Endodermal cell (in vitro differentiated cells): ENCODE measurements at regions not wholly inside any gene's neighbourhood (a gene's known extent, or its start where the extent isn't known, plus 50 kb on each side); places are given as distances from the start of the nearest gene placed in this dataset.

Source experiments
- DNase-seq: peaks from one replicate; pipeline ENCODE4 v3.0.0-alpha.2; 2017
- H3K27ac ChIP-seq: 2 replicates; pipeline ENCODE4 v1.5.1; 2013; ENCODE audit warnings: mild to moderate bottlenecking, low read depth, low read length, moderate library complexity
- H3K27me3 ChIP-seq: 2 replicates; pipeline ENCODE4 v1.6.1; 2013; ENCODE audit warnings: mild to moderate bottlenecking, low read length, moderate library complexity; ENCODE audit not compliant: insufficient read depth, control insufficient read depth, poor library complexity, severe bottlenecking
- H3K36me3 ChIP-seq: 2 replicates; pipeline ENCODE4 v1.7.0; 2013; ENCODE audit warnings: mild to moderate bottlenecking, low read length, moderate library complexity; ENCODE audit not compliant: control insufficient read depth, insufficient read depth
- H3K4me1 ChIP-seq: one replicate; pipeline ENCODE4 v1.7.0; 2013; ENCODE audit warnings: low read length; ENCODE audit not compliant: control insufficient read depth, insufficient read depth
- H3K4me3 ChIP-seq: 2 replicates; pipeline ENCODE4 v1.5.1; 2013; ENCODE audit warnings: mild to moderate bottlenecking, low read length, moderate library complexity
- H3K9ac ChIP-seq: 2 replicates; pipeline ENCODE4 v1.6.1; 2013; ENCODE audit warnings: mild to moderate bottlenecking, low read length, moderate library complexity; ENCODE audit not compliant: poor library complexity, severe bottlenecking; ENCODE audit errors: extremely low read depth
- H3K9me3 ChIP-seq: 2 replicates; pipeline ENCODE4 v1.6.1; 2013; ENCODE audit warnings: mild to moderate bottlenecking, low read length, moderate library complexity; ENCODE audit not compliant: control insufficient read depth
- H3K27ac Mint-ChIP-seq: 2 replicates; pipeline ENCODE4 v1.8.0; 2020; ENCODE audit warnings: mixed read lengths
- H3K27me3 Mint-ChIP-seq: 2 replicates; pipeline ENCODE4 v1.8.0; 2021; ENCODE audit warnings: mild to moderate bottlenecking, mixed read lengths; ENCODE audit not compliant: insufficient read depth
- H3K36me3 Mint-ChIP-seq: 2 replicates; pipeline ENCODE4 v1.8.0; 2020; ENCODE audit warnings: low read depth, mixed read lengths
- H3K4me1 Mint-ChIP-seq: 2 replicates; pipeline ENCODE4 v1.8.0; 2020; ENCODE audit warnings: mixed read lengths
- H3K4me3 Mint-ChIP-seq: 2 replicates; pipeline ENCODE4 v1.8.0; 2020; ENCODE audit warnings: mild to moderate bottlenecking, moderate library complexity, mixed read lengths
- H3K9me3 Mint-ChIP-seq: 2 replicates; pipeline ENCODE4 v1.8.0; 2020; ENCODE audit warnings: mild to moderate bottlenecking, mixed read lengths
- CTCF ChIP-seq: fragments of 200-600 bp; sonication (generic); conservative IDR thresholded peaks from 2 replicates; pipeline ENCODE4 v1.5.0; 2021; ENCODE audit warnings: antibody characterized with exemption, mild to moderate bottlenecking
- WGBS, 2 experiments: methylation state at CpG; one replicate each; pipeline versions ENCODE4 v1.1.5 to v1.1.7; 2013; ENCODE audit warnings: missing lambda C conversion rate in 2 of 2, mixed read lengths in 1 of 2; ENCODE audit not compliant: insufficient coverage in 1 of 2, insufficient read length in 1 of 2; 5-methylcytosine and 5-hydroxymethylcytosine counted together

DNA sequence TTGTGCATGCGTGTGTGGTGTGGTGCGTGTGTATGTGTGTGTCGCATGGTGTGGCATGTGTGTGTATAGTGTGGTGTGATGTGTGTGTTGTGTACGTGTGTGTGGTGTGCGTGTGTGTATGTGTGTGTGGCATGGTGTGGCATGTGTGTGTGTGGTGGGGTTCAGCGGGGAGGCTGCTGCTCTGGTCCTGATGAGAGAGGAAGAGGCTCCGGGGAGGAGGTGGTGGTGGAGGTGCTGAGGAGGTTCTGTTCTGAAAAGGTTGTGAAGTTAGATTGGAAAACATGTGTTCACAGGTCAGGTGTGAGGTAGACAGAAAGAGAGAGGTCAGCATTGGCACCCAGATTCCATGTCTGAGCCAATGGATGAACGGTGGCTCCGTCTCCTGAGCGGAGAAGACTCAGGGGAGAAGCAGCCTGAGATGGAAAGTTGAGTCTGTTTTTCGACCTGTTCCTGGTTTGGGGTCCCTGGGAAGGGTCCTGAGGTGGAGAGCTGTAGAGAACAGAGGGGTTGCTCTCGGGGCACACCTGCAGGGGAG is 67.2 kb upstream of the HDAC4 start:
- no peak overlapping the region for H3K4me3 ChIP-seq
- peaks cover 7% of the 10 kb centered on the region for H3K27me3 Mint-ChIP-seq
- no peaks in the 10 kb centered on the region for H3K36me3 Mint-ChIP-seq
- no peak overlapping the region for H3K27ac Mint-ChIP-seq
- TF ChIP-seq CTCF = no peak
- peaks cover 5% of the 10 kb centered on the region for H3K4me1 Mint-ChIP-seq
- H3K36me3 ChIP-seq = no peaks in the 10 kb centered on the region
- peaks cover 17% of the 10 kb centered on the region for H3K9me3 Mint-ChIP-seq
- H3K4me3 Mint-ChIP-seq = no peak overlapping the region
- WGBS, 2 experiments = 91 to 94% methylated on average over 6 to 12 of the region's 12 CpGs
- no peak overlapping the region for H3K9ac ChIP-seq
- no peaks in the 10 kb centered on the region for H3K9me3 ChIP-seq
- no peaks in the 10 kb centered on the region for H3K27me3 ChIP-seq
- DNase-seq = peak; percentile 17
- H3K27ac ChIP-seq = no peak overlapping the region
- no peaks in the 10 kb centered on the region for H3K4me1 ChIP-seq

- Mint-ChIP-seq H3K4me1 (peaks cover 1% of the 10 kb centered on the region), H3K4me3 (no peak overlapping the region), H3K27me3 (peaks cover 2% of the 10 kb centered on the region), H3K27ac (no peak overlapping the region), H3K9me3 (peaks cover 17% of the 10 kb centered on the region), H3K36me3 (no peaks in the 10 kb centered on the region)
- DNase-seq = peak; percentile 26
- H3K36me3 ChIP-seq = no peaks in the 10 kb centered on the region
- H3K9ac ChIP-seq = no peak overlapping the region
- WGBS, 2 experiments = 83 to 90% methylated on average over 2 to 7 of the region's 7 CpGs
- no peak overlapping the region for H3K27ac ChIP-seq
- H3K4me1 ChIP-seq = no peaks in the 10 kb centered on the region
- no peak overlapping the region for H3K4me3 ChIP-seq
- no peaks in the 10 kb centered on the region for H3K27me3 ChIP-seq
- H3K9me3 ChIP-seq = no peaks in the 10 kb centered on the region
- no peak for TF ChIP-seq CTCF
Measured at GRCh38 chr2:239467281-239467955, 66.6 kb upstream of the HDAC4 start.

- 81 to 89% methylated on average over 2 to 14 of the region's 14 CpGs for WGBS, 2 experiments
- peaks cover 2% of the 10 kb centered on the region for H3K27me3 Mint-ChIP-seq
- no peaks in the 10 kb centered on the region for H3K36me3 Mint-ChIP-seq
Measured at GRCh38 chr2:239466755-239467271, 66.0 kb upstream of the HDAC4 start.

More at GRCh38 chr2:239466755-239467271, 66.0 kb upstream of the HDAC4 start:
- Mint-ChIP-seq H3K27ac (no peak overlapping the region), H3K4me3 (no peak overlapping the region), H3K9me3 (peaks cover 17% of the 10 kb centered on the region), H3K4me1 (no peaks in the 10 kb centered on the region)
- Histone ChIP-seq H3K4me1 (no peaks in the 10 kb centered on the region), H3K9ac (no peak overlapping the region), H3K9me3 (no peaks in the 10 kb centered on the region), H3K36me3 (no peaks in the 10 kb centered on the region), H3K27me3 (no peaks in the 10 kb centered on the region), H3K4me3 (no peak overlapping the region), H3K27ac (no peak overlapping the region)
- no peak for TF ChIP-seq CTCF
- no peak for DNase-seq
